Hematopoietic multipotent progenitor cell treated with erythropoietin and hydrocortisone succinate and interleukin-3 and kit ligand, for 4 days (in vitro differentiated cells): ENCODE measurements at regions not wholly inside any gene's neighbourhood (a gene's known extent, or its start where the extent isn't known, plus 50 kb on each side); places are given as distances from the start of the nearest gene placed in this dataset.
"Not testable (repeated sequence)": the region's sequence is repeated elsewhere in the genome, so short reads cannot be mapped to it uniquely, and the experiment has no call there.

Source experiments
- DNase-seq: peaks from one replicate; pipeline ENCODE4 v3.0.0-alpha.2; 2015

DNA sequence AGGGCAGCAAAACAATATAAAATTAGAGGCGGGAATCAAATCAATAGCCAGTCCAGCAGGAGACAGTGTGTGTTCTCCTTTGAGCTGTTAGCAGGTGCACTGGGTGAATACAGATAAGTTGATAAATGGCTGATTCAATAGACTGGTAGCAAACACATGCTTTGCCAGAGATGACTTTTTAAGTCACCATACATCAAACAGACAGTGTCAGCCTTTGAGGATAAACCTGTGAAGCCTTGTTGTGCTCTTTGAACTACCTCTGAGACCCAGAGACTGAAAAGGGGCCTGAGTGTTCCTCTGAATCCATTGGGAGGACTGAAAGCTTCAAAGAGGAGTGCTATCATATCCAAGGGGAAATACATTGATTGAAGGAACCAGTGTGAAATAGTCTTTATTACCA lies 301.9 kb downstream of the RASEF start:
- DNase-seq, result no peak

DNA sequence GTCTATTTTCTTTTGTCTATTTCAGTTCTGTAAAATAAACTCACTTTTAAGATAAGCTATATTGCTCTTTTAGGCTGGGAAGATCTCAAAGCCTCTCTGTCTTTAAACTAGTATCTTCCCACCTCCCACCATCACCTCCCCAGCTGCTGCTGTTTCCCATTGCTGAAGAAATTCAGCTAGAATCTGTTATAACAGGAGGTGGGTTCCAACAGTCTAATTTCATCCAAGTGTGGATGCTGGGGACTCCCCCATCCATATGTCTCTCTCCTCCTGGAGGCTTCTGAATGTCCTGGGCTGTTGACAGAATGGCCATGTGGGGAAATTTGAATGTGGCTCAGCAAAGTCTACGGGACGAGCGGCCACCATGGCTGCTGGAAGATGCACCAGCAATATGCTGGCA lies 301.0 kb downstream of the RASEF start:
- DNase-seq, result no peak

DNA sequence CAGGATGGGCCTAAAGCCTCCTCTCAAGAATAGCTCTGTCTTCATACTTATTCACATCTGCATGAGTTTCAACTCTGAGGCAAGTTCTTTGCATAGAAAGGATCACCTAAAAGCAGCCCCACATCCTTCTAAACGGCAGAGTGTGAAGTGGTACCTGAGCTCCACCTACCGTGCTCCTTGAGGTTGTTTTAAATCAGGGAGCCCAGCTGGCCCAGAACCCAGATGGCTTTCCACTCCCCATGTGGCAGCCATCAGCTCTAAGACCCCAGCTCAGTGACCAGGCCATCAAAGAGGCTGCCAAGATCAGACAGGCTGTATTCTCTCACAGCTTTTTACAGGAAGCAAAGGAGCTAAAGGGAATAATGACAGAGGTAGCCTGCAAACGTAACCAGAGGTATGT lies 299.3 kb downstream of the RASEF start:
- peak; percentile 2 for DNase-seq

DNA sequence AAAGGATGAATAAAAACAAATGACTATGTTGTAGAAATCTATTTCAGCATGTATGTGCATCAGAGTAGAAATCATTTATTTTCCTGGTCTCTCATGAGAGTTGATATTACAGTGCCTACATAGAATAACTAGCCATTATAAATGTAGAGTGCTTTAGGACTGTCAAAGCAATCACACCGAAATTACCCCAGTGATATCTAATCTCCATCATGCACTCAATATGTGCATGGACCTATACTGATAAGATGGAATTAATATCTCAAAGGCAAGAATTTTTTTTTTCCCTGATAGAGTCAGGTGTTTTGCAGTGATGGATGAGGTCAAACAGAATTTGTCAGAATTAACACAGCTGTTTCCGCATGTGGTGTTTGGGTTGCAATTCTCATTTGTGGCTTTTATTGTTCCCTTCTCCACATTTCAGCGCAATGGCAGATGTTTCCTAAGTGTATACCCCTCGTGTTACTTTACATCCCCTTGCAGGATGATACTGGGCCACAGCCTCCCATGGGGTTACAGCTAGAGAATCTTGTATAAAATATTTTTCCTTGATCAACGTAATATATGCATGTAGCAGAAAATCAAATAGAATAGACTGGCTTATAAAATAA lies 298.8 kb downstream of the RASEF start:
- DNase-seq, result peak; percentile 61

DNA sequence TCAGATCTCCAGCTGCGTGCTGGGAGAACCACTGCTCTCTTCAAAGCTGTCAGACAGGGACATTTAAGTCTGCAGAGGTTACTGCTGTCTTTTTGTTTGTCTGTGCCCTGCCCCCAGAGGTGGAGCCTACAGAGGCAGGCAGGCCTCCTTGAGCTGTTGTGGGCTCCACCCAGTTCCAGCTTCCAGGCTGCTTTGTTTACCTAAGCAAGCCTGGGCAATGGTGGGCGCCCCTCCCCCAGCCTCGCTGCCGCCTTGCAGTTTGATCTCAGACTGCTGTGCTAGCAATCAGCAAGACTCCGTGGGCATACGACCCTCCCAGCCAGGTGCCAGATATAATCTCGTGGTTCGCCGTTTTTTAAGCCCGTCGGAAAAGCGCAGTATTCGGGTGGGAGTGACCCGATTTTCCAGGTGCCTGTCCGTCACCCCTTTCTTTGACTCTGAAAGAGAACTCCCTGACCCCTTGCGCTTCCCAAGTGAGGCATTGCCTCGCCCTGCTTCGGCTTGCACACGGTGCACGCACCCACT lies 288.2 kb downstream of the RASEF start:
- not testable (repeated sequence) for DNase-seq

DNA sequence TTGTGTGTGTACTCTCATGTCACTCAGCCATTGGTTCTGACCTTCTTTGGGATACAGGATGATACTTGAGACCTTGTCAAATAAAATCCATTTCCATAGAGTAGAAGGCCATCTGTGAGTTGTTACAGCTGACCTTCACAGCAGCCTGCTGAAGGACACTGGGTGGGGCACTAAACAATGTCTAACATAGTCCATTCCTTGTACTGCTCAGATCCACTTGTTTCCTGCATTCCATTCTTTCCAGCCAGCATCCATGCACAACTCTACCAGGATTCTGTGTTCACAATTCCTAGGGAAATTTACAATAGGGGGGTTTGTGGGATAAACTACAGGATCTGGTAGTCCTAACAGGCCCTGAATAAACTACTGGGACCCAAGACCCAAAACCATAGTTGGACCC lies 286.4 kb downstream of the RASEF start:
- DNase-seq, result no peak

DNA sequence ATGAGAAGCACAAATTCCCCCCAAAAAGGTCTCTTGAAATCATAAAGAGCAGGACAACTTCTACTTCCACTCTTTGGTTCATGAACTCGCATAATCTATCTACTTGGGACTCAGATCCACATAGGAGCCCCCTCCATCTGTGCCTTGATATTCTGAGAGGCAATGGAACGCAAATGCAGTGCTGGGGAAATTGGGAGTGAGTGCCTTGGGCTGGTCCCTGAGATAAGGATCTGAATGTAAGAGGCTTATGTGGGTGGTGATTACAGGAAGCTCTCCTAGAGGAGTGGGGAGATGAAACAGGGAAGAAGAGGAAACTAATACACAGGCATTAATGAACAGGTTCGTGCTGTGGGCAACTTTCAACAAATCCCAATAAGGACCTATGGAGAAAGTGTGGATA lies 285.6 kb downstream of the RASEF start:
- no peak for DNase-seq

DNA sequence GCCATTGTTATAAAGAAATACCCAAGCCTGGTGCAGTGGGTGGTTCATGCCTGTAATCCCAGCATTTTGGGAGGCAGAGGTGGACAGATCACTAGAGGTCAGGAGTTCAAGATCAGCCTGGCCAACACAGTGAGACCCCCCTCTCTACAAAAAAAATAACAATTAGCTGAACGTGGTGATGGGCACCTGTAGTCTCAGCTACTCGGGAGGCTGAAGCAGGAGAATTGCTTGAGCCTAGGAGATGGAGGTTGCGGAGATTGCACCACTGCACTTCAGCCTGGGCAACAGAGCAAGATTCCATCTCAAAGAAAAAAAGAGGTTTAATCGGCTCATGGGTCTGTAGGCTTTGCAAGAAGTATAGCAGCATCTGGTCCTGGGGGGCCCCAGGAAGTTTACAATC lies 284.0 kb downstream of the RASEF start:
- not testable (repeated sequence) for DNase-seq

DNA sequence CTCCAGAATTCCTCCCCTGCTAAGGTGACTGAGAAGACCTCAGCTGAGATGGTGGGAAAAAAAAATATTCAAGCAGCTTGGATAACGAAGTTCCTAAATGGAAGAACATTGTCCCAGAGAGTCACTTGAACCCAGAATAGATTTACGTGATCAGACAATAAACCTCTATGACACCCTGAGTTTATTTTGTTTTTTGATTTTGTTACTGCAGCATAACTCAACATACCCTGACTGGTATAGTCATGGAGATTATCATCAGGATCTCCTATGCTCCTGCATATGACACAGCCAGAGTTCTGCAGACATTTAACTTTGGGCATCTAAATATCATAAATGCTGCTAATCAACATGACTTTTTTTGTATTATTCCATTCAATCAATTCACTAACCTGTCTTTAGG lies 282.9 kb downstream of the RASEF start:
- no peak for DNase-seq

DNA sequence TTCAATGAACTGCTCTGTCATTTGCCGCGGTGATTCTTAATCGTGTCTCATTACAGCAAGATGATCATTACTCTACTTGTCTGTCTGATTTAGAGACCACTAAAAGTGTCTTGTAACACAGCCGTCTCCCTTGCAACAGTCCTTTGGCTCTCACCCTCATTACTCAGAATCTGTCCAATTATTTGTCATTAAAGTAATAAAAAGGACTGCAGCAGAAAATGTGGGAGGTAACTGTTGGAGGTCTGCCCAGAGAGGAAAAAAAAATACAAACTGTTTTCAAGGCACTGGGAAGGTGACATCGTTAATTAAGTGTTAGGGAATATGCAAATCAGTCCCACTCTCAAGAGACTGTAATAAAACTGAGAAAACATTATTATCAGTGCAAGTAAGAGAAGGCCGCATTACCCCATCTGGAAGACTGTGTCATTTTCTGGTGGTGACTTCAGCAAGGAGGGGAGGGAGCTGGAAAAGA lies 281.0 kb downstream of the RASEF start:
- DNase-seq, result no peak

DNA sequence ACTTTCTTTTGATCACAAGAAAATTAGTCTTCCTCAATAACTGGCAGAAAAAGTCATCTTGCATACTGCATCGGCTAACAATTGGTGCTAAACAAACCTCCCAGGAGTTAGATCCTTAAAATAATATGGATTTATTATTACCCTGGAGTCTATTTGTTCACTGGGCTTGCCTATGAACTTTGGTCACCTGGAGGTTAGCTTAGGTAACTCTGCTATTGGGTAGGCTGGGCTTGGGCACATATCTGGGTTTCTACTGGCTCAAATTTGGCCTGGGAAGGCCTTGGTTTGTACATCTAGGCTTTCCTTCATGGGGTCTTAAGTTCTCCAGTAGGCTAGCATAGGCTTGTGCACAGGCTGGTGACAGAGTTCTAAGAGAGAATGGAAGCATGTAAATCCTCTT lies 279.9 kb downstream of the RASEF start:
- DNase-seq, result no peak

DNA sequence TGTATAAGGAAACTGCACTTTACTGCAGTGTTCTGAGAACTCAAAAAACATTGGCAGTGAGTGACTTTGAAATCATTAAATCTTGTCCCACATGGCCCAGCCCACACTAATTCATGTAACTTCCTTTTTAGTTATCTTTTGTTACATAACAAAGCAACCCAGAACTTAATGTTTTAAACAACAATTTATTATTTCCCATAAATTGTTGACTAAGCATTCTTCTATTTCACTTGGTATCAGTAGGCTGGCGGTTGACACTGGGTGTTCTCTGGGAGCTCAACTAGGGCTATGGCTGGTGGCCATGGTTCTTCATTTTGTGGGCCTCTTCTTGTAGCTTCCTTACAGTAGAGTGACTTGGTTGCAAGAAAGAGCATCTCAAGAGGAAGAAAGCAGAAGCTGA lies 278.4 kb downstream of the RASEF start:
- peak; percentile 4 for DNase-seq

DNA sequence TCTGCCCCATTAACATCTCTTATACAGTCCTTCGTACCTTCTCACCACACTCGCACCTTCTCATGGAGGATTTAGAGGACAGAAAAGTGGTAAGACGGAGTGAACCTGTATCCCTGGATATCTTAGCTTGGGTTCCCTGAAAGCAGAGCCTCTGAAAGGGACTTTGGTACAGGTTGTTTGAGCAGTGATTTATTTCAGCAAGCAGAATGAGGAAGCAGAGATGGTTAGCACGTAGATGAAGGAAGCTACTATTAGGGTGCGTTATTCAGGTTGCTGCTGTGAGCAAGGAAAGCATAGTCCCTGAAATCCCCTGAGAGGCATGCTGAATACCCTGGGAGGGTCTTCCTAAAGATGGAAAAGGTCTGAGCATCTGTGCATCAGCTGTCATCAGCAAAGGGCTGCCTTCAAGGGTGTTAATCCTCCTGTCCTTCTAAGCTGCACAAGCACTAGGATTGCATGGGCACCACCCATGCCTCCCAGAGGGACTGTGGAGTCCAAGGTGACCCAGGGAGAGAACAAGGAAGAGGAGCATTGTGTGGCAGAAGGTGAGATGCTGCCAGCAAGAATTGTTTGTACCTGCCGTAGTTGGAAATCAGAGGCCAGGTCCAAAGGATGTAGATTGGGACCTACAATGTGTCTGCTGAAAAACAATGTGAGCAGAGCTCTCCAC lies 273.7 kb downstream of the RASEF start:
- no peak for DNase-seq

DNA sequence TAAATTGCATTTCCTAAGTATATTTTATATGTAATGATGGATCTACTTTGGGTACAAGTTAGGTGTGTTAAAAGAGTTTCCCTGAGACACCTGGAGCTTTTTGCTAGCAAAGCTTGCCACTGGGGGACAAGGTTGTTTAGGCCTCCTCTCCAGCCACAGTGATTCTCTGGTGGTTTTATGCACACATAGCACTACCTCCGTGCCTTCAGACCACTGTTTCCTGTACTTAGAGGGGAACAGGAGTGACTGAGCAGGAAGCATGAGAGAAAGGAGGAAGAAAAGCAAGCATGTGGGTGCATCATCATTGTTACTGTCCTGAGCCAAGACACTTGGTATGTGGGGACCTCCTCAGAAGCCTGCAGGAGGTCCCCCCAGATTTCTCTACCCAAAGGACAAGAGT lies 272.1 kb downstream of the RASEF start:
- DNase-seq, result peak; percentile 37

DNA sequence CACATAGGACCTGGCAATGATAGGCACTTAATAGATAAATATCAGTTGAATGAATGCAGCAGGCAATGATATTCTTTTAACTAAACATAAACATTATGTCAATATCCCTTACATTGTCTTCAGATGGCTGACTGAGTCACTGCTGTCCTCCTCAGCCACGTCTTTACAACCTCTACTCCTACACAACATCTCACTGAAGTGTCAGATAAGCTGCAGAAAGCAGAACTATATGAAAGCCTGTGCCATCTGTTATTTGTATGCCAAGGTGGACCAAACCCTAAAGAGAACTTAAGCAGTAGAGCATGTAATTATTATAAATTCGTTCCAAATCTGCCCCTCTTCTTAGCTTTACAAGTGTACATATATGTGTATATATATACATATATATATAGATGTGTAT lies 271.2 kb downstream of the RASEF start:
- peak; percentile 27 for DNase-seq

DNA sequence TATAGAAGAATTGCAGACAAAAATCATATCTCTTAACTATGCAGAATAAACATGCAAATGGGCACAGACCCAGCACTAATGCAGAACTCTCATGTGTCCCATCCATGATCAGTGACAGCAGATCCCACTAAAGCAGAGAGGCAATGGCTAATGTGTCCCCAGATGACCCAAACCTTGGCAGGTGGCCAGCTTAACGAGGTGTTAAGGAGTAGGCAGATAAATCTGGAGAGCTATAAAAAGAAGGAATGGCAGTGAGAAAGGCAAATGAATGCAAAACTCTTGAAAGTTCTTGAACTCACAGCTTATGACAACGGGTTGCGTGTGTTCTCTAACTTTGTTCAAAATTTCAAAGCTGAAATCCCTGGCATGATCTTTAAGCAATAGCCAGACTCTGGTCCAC lies 265.4 kb downstream of the RASEF start:
- DNase-seq, result no peak

DNA sequence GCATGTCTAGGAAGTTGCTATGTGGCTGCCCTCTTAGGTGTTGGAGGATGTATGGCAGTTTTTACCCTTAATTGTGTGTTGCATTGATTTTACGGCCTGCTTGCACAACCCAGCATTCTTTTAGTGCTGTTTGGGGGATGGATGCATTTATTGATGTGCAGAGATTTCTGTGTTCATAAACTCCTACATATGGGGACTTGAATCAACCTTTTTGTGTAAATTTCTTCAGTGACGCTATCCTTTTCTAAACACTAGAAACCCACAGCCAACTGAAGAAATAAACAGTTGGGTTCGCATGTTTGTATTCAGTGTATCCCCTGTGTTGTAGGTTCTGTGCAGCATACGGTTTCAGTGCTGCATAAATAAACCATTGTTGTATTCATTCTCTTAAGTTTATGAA lies 263.7 kb downstream of the RASEF start:
- DNase-seq, result no peak

DNA sequence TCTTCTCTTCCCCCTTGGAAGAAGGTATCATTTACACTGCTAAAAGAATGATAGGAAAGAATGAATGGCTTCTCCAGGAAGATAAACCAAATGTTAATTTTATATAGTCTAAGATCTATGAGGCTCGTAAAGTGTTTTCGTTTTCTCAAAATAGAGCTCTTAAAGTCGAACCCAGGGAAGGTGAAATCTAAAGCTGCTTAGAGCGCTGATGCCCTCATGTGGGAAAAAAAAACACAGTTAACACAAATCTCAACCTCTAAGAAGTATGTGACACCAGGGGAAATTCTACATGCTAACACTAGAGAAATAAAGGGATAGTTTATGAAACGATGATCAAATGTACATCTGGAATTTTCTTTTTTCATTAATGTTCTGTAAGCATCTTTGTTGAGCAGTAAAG lies 257.9 kb downstream of the RASEF start:
- no peak for DNase-seq

DNA sequence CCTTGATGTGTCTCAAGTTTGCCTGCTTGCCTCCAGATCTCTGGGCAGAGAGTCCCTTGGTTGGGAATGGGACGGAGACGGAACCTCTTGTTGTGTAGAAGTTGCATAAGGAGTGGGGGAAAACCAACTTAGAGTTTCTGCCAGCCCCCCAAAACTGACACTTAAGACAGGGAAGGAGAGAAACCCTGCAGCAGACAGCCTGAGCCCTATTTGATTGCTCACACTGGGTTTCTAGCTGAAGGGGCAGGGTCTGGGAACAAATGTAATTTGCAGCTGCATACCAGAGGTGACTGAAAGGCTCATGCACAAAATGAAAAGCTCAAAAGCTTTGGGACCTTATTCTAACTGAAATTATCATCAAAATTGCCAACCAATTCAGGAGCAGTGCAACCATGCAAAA lies 254.5 kb downstream of the RASEF start:
- DNase-seq, result no peak

DNA sequence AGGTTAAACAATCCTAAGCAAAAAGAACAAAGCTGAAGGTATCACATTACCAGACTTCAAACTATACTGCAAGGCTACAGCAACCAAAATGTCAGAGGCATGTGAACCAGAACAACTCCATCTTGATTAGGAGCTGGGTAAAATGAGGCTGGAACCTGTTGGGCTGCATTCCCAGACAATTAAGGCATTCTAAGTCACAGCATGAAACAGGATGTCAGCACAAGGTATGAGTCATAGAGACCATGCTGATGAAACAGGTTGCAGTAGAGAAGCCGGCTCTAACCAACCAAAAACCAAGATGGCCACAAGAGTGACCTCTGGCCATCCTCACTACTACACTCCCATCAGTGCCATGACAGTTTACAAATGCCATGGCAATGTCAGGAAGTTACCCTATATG lies 252.0 kb downstream of the RASEF start:
- no peak for DNase-seq

DNA sequence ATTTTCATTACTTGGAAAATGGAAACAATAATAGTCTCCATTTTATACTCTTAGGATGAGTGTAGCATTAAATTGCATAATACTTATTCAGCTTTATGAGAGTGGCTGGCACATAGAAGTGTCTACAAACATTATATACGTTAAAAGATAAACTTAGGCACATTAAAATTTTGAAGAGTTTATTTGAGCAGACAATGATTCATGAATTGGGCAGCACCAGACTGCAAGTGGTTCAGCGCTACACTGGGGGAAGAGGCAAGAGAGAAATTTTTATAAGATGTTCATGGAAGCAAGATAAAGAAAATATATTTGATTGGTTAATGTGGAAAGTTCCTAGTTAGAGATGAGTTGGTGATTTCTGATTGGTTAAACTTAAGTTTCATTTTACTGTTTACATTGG lies 243.7 kb downstream of the RASEF start:
- no peak for DNase-seq

DNA sequence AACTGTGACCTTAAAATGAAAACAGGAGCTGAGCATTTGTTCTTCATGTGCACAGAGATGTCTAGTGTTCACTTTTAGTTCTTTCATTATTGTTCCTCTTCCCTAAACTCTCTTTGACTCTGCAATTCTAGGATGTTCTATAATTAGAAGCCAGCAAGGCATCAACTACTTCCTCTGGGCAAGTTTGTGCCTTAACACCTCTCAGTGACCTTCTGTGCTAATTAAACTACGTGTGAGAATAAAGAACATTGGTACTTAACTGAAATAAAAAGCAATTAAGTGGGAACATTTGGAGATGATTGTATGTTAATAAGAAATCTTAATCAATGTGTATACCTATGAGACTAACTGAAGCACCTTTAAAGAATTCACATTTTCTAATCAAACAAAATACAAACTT lies 242.8 kb downstream of the RASEF start:
- no peak for DNase-seq

DNA sequence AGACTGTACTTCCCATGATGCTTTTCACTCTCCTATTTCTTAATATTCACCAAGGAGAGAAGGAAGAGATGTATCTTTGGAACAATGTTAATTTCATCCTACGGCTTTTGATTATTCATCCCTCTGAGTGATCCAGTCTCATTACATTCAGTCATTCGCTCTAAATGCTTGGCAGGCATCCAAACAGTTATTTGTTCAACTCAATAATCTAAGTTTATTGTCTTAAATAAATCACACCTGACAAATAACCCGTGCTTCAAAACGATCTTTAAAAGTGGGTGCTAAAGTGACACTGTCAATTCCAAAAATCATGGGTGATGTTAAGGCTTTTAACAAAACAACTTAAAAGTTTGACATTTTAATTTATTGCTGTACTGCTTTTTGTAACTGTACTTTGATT lies 233.1 kb downstream of the RASEF start:
- DNase-seq, result no peak

DNA sequence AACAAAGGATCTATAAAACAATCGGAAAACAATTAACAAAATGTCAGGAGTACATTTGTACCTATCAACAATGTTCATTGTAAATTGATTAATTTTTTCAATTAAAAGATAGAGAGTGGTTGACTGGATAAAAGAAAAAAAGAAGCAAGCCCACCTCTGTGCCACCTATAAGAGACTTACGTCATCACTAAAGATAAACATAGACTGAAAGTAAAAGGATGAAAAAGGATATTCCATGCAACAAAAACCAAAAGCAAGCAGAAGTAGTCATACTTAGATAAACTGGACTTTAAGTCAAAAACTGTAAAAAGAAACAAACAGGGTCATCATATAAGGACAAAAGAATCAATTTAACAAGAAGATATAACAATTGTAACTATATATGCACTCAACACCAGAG lies 197.4 kb downstream of the RASEF start:
- no peak for DNase-seq
